HFF-Myc (cell line): ENCODE measurements at regions not wholly inside any gene's neighbourhood (a gene's known extent, or its start where the extent isn't known, plus 50 kb on each side); places are given as distances from the start of the nearest gene placed in this dataset.

Experiments
- DNase-seq: peaks from one replicate; pipeline ENCODE4 v3.0.0-alpha.2; 2011; ENCODE audit warnings: low read depth; ENCODE audit errors: extremely low read depth
- H3K4me3 ChIP-seq: replicated peaks from 2 replicates; pipeline ENCODE4 v1.5.1; 2011; ENCODE audit warnings: low read depth, mild to moderate bottlenecking, control low read depth, low read length
- CTCF ChIP-seq: IDR thresholded peaks from 2 replicates; pipeline ENCODE4 v1.5.1; 2012; ENCODE audit warnings: mild to moderate bottlenecking, low read depth, low read length, control low read depth; ENCODE audit errors: missing control alignments

GRCh38 chr3:181369637-181370036 lies 342.1 kb upstream of the SOX2 start:
- TF ChIP-seq CTCF: no peak
- no peak overlapping the region for H3K4me3 ChIP-seq
- DNase-seq: no peak

GRCh38 chr3:181363231-181363630 lies 348.5 kb upstream of the SOX2 start:
- no peak for DNase-seq

GRCh38 chr3:181362378-181362777 lies 349.3 kb upstream of the SOX2 start:
- DNase-seq: no peak
- no peak for TF ChIP-seq CTCF
- H3K4me3 ChIP-seq: no peak overlapping the region

More at GRCh38 chr3:181363231-181363630, 348.5 kb upstream of the SOX2 start:
- no peak for TF ChIP-seq CTCF
- no peak overlapping the region for H3K4me3 ChIP-seq

GRCh38 chr3:181358562-181358961 lies 353.2 kb upstream of the SOX2 start:
- H3K4me3 ChIP-seq: no peak overlapping the region
- DNase-seq: no peak
- no peak for TF ChIP-seq CTCF

GRCh38 chr3:181358060-181358459 lies 353.7 kb upstream of the SOX2 start:
- no peak for DNase-seq
- no peak overlapping the region for H3K4me3 ChIP-seq
- TF ChIP-seq CTCF: no peak

GRCh38 chr3:181354140-181354539 lies 357.6 kb upstream of the SOX2 start:
- DNase-seq: no peak
- TF ChIP-seq CTCF: no peak
- H3K4me3 ChIP-seq: no peak overlapping the region

- no peak for TF ChIP-seq CTCF
- H3K4me3 ChIP-seq: no peak overlapping the region
- no peak for DNase-seq
Observed at GRCh38 chr3:181344331-181344730, 354.8 kb upstream of the DNAJC19 start.
